Left renal cortex interstitium (tissue), 4 donors: ENCODE measurements at regions not wholly inside any gene's neighbourhood (a gene's known extent, or its start where the extent isn't known, plus 50 kb on each side); places are given as distances from the start of the nearest gene placed in this dataset.

Experiments used
- DNase-seq, 4 donors: peaks; one replicate each; pipeline ENCODE4 v3.0.0-alpha.2; 2013; ENCODE audit warnings: low read depth in 4 of 4, low spot score in 2 of 4, missing footprints in 1 of 4

DNA sequence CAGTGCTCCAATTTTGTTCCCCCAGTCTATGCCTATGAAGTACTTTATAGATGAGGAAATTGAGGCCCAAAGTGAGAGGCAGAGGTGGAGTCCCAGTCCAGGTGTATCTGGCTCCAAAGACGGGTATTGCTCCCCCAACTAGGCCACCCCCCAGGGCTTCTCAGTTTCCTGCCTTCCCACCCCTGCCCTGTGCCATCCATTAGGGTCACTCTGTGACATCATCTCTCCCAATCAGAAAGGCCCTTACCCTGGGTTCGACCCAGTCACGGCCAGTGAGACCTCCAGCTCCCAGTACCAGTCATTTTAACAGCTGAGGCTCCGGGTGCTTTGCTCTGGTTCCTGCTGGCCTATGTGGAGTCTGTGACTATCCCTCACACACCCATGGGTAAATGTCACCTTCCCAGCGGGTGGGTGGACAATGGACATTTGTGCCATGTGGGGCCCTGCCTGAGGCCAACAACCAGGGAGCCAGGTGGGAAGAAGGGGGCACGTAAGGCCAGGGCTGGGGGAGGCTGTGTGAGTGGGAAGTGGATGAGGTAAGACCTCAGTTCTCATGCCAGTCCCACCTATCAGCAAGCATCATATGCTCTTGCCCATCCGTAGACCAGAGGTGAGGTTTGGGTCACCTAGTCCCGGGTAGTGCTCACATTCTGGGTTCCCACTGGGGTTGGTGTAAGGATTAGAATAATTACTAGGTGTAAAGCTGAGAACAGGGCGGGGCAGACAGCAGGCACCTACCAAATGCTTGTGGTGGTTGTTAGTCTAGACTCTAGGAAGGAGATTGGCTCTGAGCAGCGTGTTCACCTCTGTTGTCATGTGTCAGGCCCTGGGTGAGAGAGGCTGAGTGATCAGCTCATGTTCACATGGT, 685.9 kb downstream of the MATN1 start:
- no peak for DNase-seq

DNA sequence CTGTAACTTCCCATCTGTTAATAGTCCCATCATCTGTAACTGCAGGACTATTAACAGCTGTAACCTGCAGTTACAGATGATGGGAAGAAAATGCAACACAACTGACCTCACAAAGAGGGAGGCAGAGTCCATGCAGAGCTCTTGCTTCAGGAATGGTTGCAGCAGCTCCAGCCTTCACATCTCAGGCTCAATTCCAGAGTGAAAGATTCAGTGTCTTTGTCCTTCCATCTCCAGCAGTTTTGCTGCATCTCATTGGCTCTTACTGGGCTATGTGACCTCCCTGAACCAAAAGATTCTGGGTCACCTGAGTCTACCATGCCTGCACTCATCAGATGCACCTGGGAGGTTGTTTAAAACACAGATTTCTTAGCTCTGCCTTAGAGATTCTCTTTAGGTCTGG, 686.7 kb downstream of the MATN1 start:
- no peak for DNase-seq

- DNase-seq: no peak
Measured at GRCh38 chr1:30036229-30036547, 687.2 kb downstream of the MATN1 start.

GRCh38 chr1:30035522-30036228, 687.7 kb downstream of the MATN1 start:
- DNase-seq: no peak

GRCh38 chr1:30034627-30035521, 688.5 kb downstream of the MATN1 start:
- DNase-seq: no peak

- DNase-seq: no peak
Measured at GRCh38 chr1:30034105-30034626, 689.2 kb downstream of the MATN1 start.

GRCh38 chr1:30033256-30034104, 689.9 kb downstream of the MATN1 start:
- no peak for DNase-seq

DNA sequence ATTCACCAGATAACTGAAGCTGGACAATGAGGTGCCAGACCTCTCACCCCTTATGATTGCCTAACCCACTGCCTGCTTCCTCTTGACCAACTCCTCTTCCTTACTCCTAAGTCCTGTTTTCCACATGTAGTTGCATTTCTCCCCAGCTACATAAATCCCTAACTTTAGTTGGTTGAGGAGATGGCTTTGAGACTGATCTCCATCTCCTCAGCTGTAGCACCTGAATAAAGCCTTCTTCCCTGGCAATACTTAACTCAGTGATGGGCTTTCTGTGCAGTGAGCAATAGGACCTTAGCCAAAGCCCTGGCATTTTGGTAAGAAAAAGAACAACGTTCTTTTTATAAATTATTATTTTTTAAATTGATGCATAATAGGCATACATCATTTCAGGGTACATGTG, 691.1 kb downstream of the MATN1 start:
- no peak for DNase-seq

DNA sequence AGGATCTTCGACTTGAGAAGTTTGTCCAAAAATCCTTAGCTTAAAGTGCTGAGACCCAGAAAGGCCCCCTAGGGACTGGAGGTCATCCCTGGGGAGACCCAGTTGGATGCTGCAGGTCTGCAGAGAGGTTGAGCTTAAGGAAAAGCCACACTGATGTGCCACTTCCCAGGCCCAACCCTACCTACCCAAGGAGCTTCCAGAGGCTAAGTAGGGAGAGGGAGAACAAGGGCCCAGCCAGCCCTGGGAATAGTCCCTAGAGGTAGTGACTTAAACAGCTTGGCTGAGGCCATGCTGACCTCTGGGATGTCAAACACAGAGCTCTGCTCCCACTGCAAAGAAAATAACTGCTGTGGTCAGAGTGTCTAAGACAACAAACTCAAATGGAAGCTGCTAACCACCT, 693.7 kb downstream of the MATN1 start:
- no peak for DNase-seq

DNA sequence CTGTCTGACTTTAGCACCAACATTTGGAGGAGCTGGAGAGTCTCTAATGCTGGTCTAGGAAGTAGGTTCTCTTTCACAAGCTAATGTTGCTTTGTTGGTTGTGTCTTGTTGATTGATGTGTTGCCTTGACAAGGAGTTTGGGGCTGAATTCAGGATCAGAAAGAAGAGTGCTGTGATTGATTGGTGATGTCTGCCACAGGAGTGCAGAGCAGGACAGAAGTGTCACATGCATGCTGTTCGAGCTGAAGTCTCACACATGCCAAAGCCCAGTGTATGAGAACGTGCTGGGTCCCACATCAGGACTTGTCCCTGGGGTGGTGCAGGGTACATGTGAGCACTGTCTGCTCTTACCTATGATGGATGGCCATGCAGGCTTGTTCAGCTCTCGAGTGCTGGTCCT, 694.4 kb downstream of the MATN1 start:
- DNase-seq: no peak

DNA sequence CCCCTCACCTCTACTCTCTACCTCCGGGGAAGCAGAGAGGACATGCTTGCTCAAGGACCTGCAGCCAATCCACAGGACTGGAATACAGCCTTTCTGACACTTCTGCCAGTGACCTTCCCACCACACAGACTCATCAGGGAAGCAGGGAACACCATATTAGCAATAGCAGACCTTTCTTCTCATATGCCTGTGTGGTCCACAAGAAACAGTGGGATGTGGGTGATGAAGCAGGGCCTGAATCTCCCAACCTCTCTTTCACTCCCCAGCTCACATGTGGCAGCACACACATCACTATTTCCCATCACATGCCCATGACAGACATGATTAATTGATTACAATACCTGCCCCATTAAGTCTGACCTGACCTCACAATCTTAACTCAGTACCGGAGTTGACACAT, 695.1 kb downstream of the MATN1 start:
- no peak for DNase-seq

DNA sequence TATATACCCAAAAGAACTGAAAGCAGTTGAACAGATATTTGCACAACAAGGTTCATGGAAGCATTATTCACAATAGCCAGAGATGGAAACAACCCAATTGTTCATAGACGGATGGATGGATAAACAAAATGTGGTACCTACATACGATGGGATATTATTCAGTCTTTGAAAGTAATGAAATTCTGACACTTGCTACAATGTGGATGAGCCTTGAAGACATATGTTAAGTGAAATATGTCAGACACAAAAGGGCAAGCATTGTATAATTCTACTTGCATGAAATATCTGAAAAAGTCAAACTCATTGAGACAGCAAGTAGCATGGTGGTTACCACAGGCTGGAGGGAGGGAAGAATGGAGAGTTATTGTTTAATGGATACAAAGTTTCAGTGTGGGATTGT, 696.1 kb downstream of the MATN1 start:
- no peak for DNase-seq

- DNase-seq: no peak
Measured at GRCh38 chr1:30024411-30025195, 698.8 kb downstream of the MATN1 start.

DNA sequence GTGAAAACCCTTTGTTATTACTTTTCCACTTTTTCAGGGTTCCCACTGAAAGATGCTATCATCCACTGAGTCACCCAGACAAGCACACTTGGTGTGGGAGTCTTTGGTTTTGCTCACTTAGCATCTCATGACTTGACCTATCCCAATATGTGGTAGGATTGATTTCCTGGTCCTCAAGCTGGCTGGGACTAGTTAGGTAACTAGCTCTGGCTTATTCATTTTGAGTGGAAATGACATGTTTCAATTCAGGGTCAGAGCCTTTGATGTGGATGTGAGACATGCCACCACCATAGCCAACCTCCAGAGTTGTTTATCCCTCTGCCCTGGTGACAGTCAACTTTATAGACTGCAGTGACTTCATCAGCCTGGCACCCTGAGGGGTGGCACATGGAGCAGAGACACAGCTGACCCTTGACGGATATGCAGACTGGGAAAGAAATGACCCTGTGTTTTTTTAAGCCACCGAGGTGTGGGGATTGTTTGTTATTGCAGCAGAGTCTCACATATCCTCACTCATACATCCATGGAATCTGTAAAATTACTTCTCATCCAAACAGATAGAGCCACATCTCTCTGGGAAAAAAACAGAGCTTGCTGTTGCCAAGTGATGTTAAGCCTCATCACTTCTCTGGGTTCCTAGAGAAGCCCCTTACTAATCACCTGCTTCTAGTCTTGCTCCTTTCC, 699.9 kb downstream of the MATN1 start:
- no peak for DNase-seq

DNA sequence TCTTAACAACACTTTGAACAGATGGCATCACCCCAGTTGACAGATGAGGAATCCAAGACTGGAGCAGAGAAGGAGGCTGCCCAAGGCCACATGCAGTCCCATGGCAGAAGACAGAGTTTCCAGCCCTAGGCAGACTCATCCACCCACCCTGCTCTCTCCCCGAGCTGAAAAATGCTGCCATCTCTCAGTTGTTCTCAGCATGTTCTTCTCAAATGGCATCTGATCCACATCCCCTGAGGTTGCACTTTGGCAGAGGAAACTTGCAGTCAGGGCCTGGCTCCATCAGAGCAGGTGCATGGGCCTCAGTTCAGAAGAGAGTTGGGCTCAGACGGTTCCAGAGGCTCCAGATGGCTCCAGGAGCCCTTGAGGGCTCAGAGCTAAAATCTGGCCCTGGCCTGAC, 709.4 kb downstream of the MATN1 start:
- no peak for DNase-seq

DNA sequence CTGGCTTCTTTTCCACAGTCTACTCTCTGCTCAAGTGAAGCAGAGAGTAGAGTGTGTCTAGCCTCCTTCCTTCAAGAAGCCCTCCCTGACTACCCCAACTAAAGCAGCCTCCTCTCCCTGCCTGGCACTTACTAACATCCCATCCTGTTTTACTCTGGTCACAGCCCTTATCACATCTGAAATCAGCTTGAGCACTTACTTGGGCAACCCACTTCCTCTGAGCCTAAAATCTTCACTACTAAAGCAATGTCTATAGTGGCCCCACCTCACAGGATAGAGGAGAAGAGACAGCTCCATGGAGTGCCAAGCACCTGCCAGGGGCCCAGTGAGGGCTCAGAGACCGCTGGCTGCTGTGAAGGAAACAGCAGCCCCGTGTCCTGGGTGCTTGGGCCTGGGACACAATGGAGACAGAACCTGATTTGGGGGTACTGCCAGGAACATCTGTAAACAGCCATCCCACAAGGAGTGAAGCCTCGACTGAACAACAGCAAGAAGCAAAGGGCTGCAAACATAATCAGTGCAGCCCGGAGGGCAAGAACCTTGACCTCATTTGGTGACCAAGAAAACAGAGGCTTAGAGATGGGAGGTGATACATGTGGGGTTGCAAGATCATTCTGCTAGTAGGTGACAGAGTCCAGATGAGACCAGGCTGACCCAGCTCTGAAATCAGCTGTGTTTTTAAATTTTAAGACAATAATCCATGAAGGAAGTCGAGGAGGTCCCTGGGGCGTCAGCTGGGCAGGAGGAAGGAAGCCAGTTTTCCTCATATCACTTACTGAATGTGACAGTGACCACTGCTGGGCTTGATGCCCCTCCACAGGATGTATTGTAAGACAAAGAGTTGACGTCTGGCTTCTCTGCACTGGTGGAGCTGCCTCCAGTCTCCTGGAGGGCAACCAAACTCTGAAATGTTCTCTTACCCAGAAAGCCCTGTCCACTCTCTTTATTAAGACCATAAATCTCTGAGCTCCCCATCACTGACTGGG, 710.6 kb downstream of the MATN1 start:
- no peak for DNase-seq

GRCh38 chr1:30011970-30012369, 711.4 kb downstream of the MATN1 start:
- DNase-seq: no peak
